HUES6 (cell line): ENCODE measurements at regions not wholly inside any gene's neighbourhood (a gene's known extent, or its start where the extent isn't known, plus 50 kb on each side); places are given as distances from the start of the nearest gene placed in this dataset.
"Not testable (repeated sequence)": the region's sequence is repeated elsewhere in the genome, so short reads cannot be mapped to it uniquely, and the experiment has no call there.

Source experiments
- H3K27ac ChIP-seq: 2 replicates; pipeline ENCODE4 v1.7.0; 2013; ENCODE audit warnings: low read depth, mild to moderate bottlenecking, low read length, inconsistent platforms
- H3K27me3 ChIP-seq: 2 replicates; pipeline ENCODE4 v1.6.1; 2013; ENCODE audit warnings: low read length; ENCODE audit not compliant: control insufficient read depth, insufficient read depth
- H3K36me3 ChIP-seq: 2 replicates; pipeline ENCODE4 v1.6.1; 2013; ENCODE audit warnings: low read length; ENCODE audit not compliant: control insufficient read depth, insufficient read depth
- H3K4me1 ChIP-seq: 2 replicates; pipeline ENCODE4 v1.6.1; 2013; ENCODE audit warnings: low read length; ENCODE audit not compliant: control insufficient read depth, insufficient read depth
- H3K4me3 ChIP-seq: 2 replicates; pipeline ENCODE4 v1.5.1; 2013; ENCODE audit warnings: low read depth, low read length
- H3K9ac ChIP-seq: one replicate; pipeline ENCODE4 v1.6.1; 2013; ENCODE audit warnings: mild to moderate bottlenecking, low read length
- H3K9me3 ChIP-seq: 2 replicates; pipeline ENCODE4 v1.6.1; 2013; ENCODE audit warnings: low read depth, low read length; ENCODE audit not compliant: control insufficient read depth, insufficient read depth

GRCh38 chr15:37416103-37416502 is 315.8 kb upstream of the MEIS2 start:
- H3K27me3 ChIP-seq: no peaks in the 10 kb centered on the region
- no peaks in the 10 kb centered on the region for H3K9me3 ChIP-seq
- no peaks in the 10 kb centered on the region for H3K4me1 ChIP-seq
- no peaks in the 10 kb centered on the region for H3K36me3 ChIP-seq
- no peak overlapping the region for H3K9ac ChIP-seq
- no peak overlapping the region for H3K27ac ChIP-seq
- H3K4me3 ChIP-seq: no peak overlapping the region

- H3K27me3 ChIP-seq: no peaks in the 10 kb centered on the region
- H3K9ac ChIP-seq: no peak overlapping the region
Observed at GRCh38 chr15:37425541-37425940, 325.2 kb upstream of the MEIS2 start.

GRCh38 chr15:37427393-37427792 is 327.0 kb upstream of the MEIS2 start:
- peak overlapping the region; percentile 58 for H3K9ac ChIP-seq
- H3K27ac ChIP-seq, H3K36me3 ChIP-seq, H3K9me3 ChIP-seq, H3K27me3 ChIP-seq, H3K4me1 ChIP-seq: not testable (repeated sequence)
- H3K4me3 ChIP-seq: peak overlapping the region; percentile 59

More at GRCh38 chr15:37425541-37425940, 325.2 kb upstream of the MEIS2 start:
- Histone ChIP-seq H3K4me1 (no peaks in the 10 kb centered on the region), H3K4me3 (no peak overlapping the region), H3K9me3 (no peaks in the 10 kb centered on the region), H3K27ac (no peak overlapping the region), H3K36me3 (no peaks in the 10 kb centered on the region)

- Histone ChIP-seq H3K4me3 (no peak overlapping the region), H3K9ac (no peak overlapping the region), H3K9me3 (peaks cover 5% of the 10 kb centered on the region), H3K27ac (no peak overlapping the region), H3K4me1 (no peaks in the 10 kb centered on the region), H3K36me3 (no peaks in the 10 kb centered on the region), H3K27me3 (no peaks in the 10 kb centered on the region)
Observed at GRCh38 chr15:37446921-37447320, 346.6 kb upstream of the MEIS2 start.

GRCh38 chr15:37452498-37452897 is 352.1 kb upstream of the MEIS2 start:
- Histone ChIP-seq H3K36me3 (no peaks in the 10 kb centered on the region), H3K4me3 (no peak overlapping the region), H3K9ac (no peak overlapping the region), H3K27ac (no peak overlapping the region), H3K4me1 (no peaks in the 10 kb centered on the region), H3K27me3 (no peaks in the 10 kb centered on the region), H3K9me3 (peaks cover 26% of the 10 kb centered on the region)

GRCh38 chr15:37480482-37480881 is 380.1 kb upstream of the MEIS2 start:
- no peak overlapping the region for H3K27ac ChIP-seq
- H3K27me3 ChIP-seq: no peaks in the 10 kb centered on the region
- H3K9me3 ChIP-seq: peaks cover 8% of the 10 kb centered on the region; the same call in 1 of the 2 replicates
- no peaks in the 10 kb centered on the region for H3K36me3 ChIP-seq
- no peak overlapping the region for H3K4me3 ChIP-seq
- no peak overlapping the region for H3K9ac ChIP-seq
- H3K4me1 ChIP-seq: no peaks in the 10 kb centered on the region

GRCh38 chr15:37481126-37481525 is 380.8 kb upstream of the MEIS2 start:
- Histone ChIP-seq H3K4me1 (no peaks in the 10 kb centered on the region), H3K27me3 (no peaks in the 10 kb centered on the region), H3K4me3 (no peak overlapping the region), H3K9me3 (peaks cover 8% of the 10 kb centered on the region; the same call in 1 of the 2 replicates), H3K27ac (no peak overlapping the region), H3K36me3 (no peaks in the 10 kb centered on the region), H3K9ac (no peak overlapping the region)

GRCh38 chr15:37483779-37484178 is 383.4 kb upstream of the MEIS2 start:
- peaks cover 8% of the 10 kb centered on the region; the same call in 1 of the 2 replicates for H3K9me3 ChIP-seq
- no peaks in the 10 kb centered on the region for H3K36me3 ChIP-seq
- no peak overlapping the region for H3K27ac ChIP-seq
- no peak overlapping the region for H3K9ac ChIP-seq
- no peak overlapping the region for H3K4me3 ChIP-seq
- no peaks in the 10 kb centered on the region; the same call in 1 of the 2 replicates for H3K27me3 ChIP-seq
- H3K4me1 ChIP-seq: no peaks in the 10 kb centered on the region

GRCh38 chr15:37485056-37485455 is 384.7 kb upstream of the MEIS2 start:
- H3K27me3 ChIP-seq: no peaks in the 10 kb centered on the region; the same call in 1 of the 2 replicates
- H3K4me3 ChIP-seq: no peak overlapping the region
- H3K9me3 ChIP-seq: peaks cover 8% of the 10 kb centered on the region; the same call in 1 of the 2 replicates
- no peak overlapping the region for H3K9ac ChIP-seq
- H3K36me3 ChIP-seq: no peaks in the 10 kb centered on the region
- no peak overlapping the region for H3K27ac ChIP-seq
- H3K4me1 ChIP-seq: no peaks in the 10 kb centered on the region

GRCh38 chr15:37490707-37491106 is 390.4 kb upstream of the MEIS2 start:
- Histone ChIP-seq H3K4me1 (no peaks in the 10 kb centered on the region), H3K36me3 (no peaks in the 10 kb centered on the region), H3K9ac (no peak overlapping the region), H3K9me3 (no peaks in the 10 kb centered on the region), H3K4me3 (no peak overlapping the region), H3K27me3 (no peaks in the 10 kb centered on the region; the same call in 1 of the 2 replicates), H3K27ac (no peak overlapping the region)

- Histone ChIP-seq H3K9me3 (no peaks in the 10 kb centered on the region; the same call in 1 of the 2 replicates), H3K36me3 (no peaks in the 10 kb centered on the region), H3K27me3 (no peaks in the 10 kb centered on the region), H3K4me3 (no peak overlapping the region), H3K9ac (no peak overlapping the region), H3K27ac (no peak overlapping the region), H3K4me1 (no peaks in the 10 kb centered on the region)
Observed at GRCh38 chr15:37516621-37517020, 416.3 kb upstream of the MEIS2 start.
